ENCODE measurements at regions not wholly inside any gene's neighbourhood (a gene's known extent, or its start where the extent isn't known, plus 50 kb on each side); places are given as distances from the start of the nearest gene placed in this dataset.

DNA sequence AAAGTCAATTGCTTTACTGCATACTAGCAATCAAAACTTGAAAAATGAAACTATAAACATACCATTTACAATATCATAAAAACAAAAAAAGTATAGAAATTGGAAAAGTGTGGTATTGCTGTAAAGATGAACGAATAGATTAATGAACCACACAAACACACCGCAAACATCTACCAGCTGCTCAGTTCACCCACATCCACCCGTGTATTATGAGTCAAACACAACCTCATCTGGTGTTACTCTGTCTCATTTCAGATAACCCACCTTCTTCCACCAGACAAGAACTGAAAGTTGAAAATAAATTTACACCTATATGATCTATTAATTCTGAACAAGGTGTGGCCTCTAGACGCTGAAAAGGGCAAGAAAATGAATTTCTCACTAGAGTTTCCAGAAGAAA is 53.3 kb downstream of the BLID start:
- Histone ChIP-seq H3K36me3 (no peaks in the 10 kb centered on the region), H3K27me3 (replicated peaks; ENCODE audit: insufficient read depth) (no peaks in the 10 kb centered on the region), H3K4me1 (replicated peaks) (no peaks in the 10 kb centered on the region), H3K4me3 (no peak overlapping the region), H3K27ac (no peak overlapping the region), H3K9me3 (no peaks in the 10 kb centered on the region)
- no peak for DNase-seq (ENCODE audit: low spot score)
- intact Hi-C loops (cut with DNase I) = no loop called here
- 75% methylated on average over 4 of the region's 4 CpGs for WGBS
- TF ChIP-seq POLR2A (IDR thresholded peaks at IDR 0.05) = no peak
- no peak for TF ChIP-seq POLR2AphosphoS5 (IDR thresholded peaks at IDR 0.05)
- TF ChIP-seq, protein P1, sequence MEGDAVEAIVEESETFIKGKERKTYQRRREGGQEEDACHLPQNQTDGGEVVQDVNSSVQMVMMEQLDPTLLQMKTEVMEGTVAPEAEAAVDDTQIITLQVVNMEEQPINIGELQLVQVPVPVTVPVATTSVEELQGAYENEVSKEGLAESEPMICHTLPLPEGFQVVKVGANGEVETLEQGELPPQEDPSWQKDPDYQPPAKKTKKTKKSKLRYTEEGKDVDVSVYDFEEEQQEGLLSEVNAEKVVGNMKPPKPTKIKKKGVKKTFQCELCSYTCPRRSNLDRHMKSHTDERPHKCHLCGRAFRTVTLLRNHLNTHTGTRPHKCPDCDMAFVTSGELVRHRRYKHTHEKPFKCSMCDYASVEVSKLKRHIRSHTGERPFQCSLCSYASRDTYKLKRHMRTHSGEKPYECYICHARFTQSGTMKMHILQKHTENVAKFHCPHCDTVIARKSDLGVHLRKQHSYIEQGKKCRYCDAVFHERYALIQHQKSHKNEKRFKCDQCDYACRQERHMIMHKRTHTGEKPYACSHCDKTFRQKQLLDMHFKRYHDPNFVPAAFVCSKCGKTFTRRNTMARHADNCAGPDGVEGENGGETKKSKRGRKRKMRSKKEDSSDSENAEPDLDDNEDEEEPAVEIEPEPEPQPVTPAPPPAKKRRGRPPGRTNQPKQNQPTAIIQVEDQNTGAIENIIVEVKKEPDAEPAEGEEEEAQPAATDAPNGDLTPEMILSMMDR (IDR thresholded peaks at IDR 0.05) = no peak

DNA sequence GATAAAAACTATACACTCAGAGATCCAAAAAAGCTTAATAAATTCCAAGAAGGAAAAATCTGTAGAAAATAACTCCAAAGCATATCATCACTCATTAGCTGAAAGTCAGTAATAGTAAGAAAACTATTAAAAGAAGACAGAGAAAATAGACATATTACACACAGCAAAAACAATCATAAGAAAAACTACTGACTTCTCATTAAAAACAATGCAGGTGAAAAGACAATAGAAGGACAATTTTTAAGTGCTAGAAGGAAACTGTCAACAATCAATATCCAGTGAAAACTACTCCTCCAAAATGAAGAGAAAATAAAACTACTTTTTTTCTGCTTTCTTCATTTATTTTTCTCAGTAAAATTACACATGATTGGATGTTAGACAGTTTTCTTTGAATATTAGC is 56.5 kb downstream of the BLID start:
- Histone ChIP-seq H3K9me3 (no peaks in the 10 kb centered on the region), H3K27me3 (replicated peaks; ENCODE audit: insufficient read depth) (no peaks in the 10 kb centered on the region), H3K4me3 (no peak overlapping the region), H3K27ac (no peak overlapping the region), H3K4me1 (replicated peaks) (no peaks in the 10 kb centered on the region), H3K36me3 (no peaks in the 10 kb centered on the region)
- DNase-seq (ENCODE audit: low spot score) = no peak
- TF ChIP-seq POLR2AphosphoS5 (IDR thresholded peaks at IDR 0.05) (no peak), POLR2A (IDR thresholded peaks at IDR 0.05) (no peak)
- TF ChIP-seq, protein P1 (IDR thresholded peaks at IDR 0.05) = no peak
- intact Hi-C loops (cut with DNase I) = no loop called here

DNA sequence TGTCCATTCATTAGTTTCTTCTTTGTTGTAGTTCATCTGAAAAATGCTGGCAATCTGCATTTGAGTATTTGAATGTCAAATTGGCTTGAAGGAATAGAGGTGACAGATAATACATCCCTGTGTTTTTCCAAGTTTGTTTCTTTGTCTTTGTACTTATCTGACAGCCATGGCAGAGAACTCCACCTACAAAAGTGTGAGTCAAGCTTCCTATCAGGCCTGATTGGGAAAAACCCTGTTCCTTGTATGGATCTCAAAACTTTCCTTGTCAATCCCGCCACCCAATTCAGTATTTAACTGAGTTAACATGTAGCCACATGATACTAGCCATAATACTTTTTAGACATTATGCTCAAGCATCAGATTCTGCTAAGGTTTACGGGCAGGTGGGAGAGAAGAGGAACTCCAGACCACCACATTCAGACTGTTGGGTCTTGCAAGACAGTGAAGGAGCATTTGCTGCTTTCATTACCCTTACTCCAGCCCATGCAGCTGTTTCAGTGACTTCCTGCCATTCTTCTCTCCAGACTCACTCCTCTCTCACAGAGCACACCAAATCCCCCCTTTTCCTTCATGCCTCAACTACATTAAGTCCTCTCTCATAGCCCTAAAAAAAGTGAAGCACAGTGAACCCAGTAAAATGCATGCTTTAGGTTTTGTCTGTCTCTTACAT is 65.9 kb downstream of the BLID start:
- Histone ChIP-seq H3K9me3 (no peaks in the 10 kb centered on the region), H3K36me3 (no peaks in the 10 kb centered on the region), H3K27ac (no peak overlapping the region), H3K27me3 (replicated peaks; ENCODE audit: insufficient read depth) (no peaks in the 10 kb centered on the region), H3K4me1 (replicated peaks) (no peaks in the 10 kb centered on the region), H3K4me3 (no peak overlapping the region)
- intact Hi-C loops (cut with DNase I) = no loop called here
- 95% methylated on average over 2 of the region's 2 CpGs for WGBS
- no peak for DNase-seq (ENCODE audit: low spot score)
- no peak for TF ChIP-seq POLR2A (IDR thresholded peaks at IDR 0.05)
- TF ChIP-seq, protein P1 (IDR thresholded peaks at IDR 0.05) = no peak
- TF ChIP-seq POLR2AphosphoS5 (IDR thresholded peaks at IDR 0.05) = no peak

DNA sequence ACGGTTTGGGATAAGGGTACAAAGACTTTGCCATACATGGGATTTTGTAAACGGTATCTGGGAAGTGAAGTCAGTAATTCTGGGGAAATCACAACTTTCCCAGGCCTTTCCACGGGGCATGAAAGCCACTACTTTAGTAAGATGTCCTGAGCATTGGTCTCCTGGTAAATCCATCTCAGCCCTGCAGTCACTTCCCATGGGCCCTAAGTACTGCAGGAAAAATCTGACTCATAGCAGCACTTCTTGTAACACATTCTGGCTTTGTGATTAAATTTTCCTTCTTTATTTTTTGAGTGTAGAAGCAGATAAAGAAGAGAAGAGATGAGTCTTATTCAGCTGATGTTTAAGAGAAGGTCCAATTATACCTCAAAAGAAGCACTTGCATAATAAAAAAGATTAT is 67.6 kb downstream of the BLID start:
- TF ChIP-seq POLR2A (IDR thresholded peaks at IDR 0.05) (no peak), POLR2AphosphoS5 (IDR thresholded peaks at IDR 0.05) (no peak)
- TF ChIP-seq, protein P1 (IDR thresholded peaks at IDR 0.05) = no peak
- Histone ChIP-seq H3K9me3 (no peaks in the 10 kb centered on the region), H3K27ac (no peak overlapping the region), H3K36me3 (no peaks in the 10 kb centered on the region), H3K4me3 (no peak overlapping the region), H3K4me1 (replicated peaks) (no peaks in the 10 kb centered on the region), H3K27me3 (replicated peaks; ENCODE audit: insufficient read depth) (peaks cover 3% of the 10 kb centered on the region)
- DNase-seq (ENCODE audit: low spot score) = no peak
- intact Hi-C loops (cut with DNase I) = no loop called here
- WGBS = 94% methylated on average over 3 of the region's 3 CpGs

DNA sequence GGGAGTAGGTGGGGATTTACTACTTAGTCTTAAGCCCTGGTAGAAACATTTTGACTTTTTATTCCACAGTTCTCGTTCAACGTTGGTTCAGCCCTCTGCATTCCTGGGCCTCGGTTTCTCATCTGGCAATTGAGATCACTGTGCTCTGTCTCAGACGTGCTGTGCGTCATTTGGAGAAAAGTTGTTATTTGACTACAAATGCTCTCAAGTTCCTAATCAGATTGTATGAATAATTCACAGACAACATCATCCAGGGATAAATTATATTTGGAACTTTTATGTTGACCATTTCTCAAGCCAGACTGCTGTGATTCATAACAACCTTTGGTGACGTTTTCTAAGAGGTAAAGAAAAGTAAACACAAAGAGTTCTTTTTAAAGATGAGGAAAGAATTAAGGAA is 69.2 kb downstream of the BLID start:
- no peaks in the 10 kb centered on the region for H3K4me1 ChIP-seq (replicated peaks)
- H3K27me3 ChIP-seq (replicated peaks; ENCODE audit: insufficient read depth) = peaks cover 3% of the 10 kb centered on the region
- no peak for DNase-seq (ENCODE audit: low spot score)
- H3K9me3 ChIP-seq = no peaks in the 10 kb centered on the region
- H3K36me3 ChIP-seq = no peaks in the 10 kb centered on the region
- 76% methylated on average over 6 of the region's 6 CpGs for WGBS
- TF ChIP-seq, protein P1 (IDR thresholded peaks at IDR 0.05) = no peak
- TF ChIP-seq POLR2AphosphoS5 (IDR thresholded peaks at IDR 0.05) (no peak), POLR2A (IDR thresholded peaks at IDR 0.05) (no peak)
- intact Hi-C loops (cut with DNase I) = no loop called here
- no peak overlapping the region for H3K27ac ChIP-seq
- H3K4me3 ChIP-seq = no peak overlapping the region
